GM21529 (cell line): ENCODE measurements at regions not wholly inside any gene's neighbourhood (a gene's known extent, or its start where the extent isn't known, plus 50 kb on each side); places are given as distances from the start of the nearest gene placed in this dataset.

ENCODE experiments used
- ATAC-seq: cut with Tn5 transposase; IDR thresholded peaks from one replicate; pipeline ENCODE4 v1.9.1; 2021; ENCODE audit not compliant: unreplicated experiment

GRCh38 chr7:15867441-15867840, 181.0 kb upstream of the MEOX2 start:
- no peak for ATAC-seq

- no peak for ATAC-seq
These were observed 180.3 kb upstream of the MEOX2 start for GRCh38 chr7:15866753-15867152.

DNA sequence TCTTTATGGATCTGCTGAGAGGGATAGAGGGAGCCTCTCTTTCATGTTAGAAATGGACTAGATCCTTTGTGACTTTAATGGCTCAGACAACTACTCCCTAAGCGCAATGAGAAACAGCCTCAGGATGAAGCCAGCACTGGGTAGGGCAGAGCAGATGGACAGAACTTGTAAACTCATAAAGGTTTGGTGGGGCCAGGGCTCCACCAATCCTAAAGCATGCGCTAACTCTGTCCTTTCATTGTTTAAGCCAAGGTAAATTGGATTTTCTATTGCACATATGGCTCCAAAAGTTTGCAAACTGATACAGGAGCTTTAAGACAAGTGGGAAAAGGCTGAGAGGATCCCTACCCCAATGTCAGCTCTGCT, 178.1 kb upstream of the MEOX2 start:
- ATAC-seq, result no peak

DNA sequence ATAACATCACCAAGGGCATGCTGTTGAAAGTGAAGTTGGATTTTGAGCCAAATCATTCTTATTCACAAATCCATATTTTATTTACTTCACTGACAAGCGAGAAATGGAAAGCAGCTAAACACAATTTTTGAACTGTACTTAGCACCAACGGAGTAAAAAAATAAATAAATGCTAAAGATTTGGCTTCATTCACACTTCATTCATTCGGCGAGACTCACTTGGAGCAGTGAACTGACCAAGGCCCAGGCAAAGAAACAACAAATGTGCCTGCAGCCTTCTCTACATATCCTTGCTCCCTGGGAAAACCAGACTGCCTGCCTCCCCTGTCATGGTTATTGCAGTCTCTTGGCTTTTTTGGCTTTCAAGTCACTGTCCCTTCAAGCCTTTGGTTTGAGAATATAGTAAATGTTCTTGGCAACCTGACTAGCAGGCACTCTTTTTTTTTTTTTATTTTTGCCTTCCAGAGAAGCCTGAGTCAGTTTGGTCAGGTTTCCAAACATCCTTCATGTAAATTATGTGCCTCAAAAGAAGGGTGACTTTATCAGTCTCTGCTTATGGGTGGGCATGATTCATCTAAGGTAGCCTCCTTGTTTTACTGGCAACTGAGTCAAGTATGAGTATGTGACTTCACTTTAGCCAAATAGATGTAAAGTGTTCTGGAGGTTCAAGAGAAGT, 177.6 kb upstream of the MEOX2 start:
- no peak for ATAC-seq

- ATAC-seq, result no peak
These were observed 176.3 kb upstream of the MEOX2 start for GRCh38 chr7:15862781-15863165.

DNA sequence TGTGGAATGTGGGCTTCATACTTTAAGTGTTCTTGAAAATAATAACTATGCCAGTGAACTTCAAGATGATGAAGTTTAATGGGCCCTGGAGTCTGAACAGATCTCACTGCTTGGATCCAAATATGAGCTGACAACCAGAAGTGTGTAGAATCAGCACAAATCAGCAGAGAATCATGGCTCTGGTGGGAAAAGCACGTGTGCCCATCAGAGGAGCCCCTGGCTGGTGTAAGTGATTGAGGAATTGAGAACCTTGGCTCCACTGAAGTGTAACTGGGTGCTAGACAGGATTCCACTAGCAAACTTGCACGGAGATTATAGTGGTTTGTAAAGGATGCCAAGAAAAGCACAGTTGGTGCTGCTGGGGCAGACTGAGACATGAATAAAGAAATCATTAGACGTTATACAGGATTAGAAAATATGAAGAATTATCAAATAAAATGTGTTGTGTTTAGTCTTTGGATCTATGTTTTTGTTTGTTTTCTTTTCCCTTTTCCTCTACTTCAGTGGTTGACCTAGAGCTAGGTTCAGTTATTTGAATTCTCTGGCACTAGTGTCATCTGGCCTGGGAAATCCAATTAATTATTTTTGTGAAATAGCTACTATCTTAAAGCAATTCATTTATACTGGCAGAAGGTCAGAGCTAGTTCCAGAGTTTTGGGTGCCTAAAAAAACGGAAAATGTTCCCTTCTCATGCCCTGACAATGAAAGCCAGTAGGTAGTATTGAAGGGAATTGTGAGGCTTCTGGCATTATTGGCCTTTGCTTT, 175.7 kb upstream of the MEOX2 start:
- ATAC-seq, result no peak

DNA sequence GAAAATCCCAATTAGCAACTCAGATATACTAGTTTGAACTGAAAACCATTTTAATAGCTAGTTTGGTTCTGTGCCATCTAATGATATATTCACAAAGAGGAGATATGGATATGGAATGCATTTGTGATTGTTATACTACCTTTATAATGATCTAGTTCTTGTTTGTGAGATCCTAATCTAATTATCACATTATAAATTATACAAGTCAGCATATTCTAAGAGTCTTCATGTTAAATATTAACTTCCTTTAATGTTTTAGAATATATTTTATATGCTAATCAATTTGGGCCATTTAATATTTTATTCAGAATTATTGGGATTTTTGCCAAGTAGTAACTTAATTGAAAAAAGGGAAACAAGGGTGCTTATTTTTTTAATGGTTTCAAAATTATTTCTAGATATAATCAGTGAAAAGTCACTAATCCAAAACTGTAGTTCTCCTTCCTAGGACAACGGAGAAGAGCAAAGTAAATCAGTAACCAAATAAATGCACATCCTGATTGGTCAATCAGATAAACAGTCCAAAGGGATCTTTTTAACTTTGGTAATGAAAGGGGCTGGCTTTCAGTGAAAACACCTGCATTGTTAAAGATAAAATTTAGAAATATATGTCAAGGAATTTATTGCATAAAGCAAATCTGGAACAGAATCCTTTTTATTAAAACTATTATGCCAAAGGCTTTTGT, 173.9 kb upstream of the MEOX2 start:
- ATAC-seq, result no peak

DNA sequence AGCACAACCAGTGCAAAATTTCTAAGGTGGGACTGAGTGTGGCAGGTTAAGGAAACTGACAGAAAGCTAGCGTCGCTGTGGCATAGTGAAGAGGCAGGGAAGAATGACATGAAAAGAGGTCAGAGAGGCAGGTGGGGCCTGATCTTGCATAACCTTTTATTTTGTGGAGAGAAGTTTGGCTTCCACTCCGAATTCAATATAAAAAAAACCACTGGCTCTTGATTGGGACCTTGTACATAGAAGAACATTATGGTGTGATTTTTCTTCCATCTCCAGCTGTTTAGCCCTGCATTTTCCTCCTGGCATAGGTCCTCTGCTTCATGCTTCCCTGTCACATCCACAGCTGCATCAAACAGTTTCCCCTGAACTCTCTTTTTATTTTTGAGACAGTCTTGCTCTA, 170.5 kb upstream of the MEOX2 start:
- ATAC-seq, result no peak

DNA sequence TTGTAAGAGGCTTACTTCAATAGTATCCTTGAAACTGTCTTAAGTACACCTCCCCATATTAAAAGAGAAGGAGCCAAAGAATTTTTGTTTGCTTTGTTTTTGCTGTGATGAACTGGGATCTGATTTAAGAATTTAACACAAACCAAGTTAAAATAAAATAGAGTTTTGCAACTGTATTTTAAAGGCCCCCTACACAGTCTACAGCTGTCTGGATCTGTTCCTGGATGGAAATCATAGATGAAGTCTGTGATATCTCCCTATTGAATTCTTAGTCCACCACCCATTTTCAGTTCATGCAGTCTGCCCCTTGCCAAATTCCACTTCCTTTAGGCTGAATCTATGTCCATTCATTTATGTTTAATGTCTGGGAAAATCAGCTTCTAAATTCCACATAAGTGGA, 169.8 kb upstream of the MEOX2 start:
- ATAC-seq, result no peak

DNA sequence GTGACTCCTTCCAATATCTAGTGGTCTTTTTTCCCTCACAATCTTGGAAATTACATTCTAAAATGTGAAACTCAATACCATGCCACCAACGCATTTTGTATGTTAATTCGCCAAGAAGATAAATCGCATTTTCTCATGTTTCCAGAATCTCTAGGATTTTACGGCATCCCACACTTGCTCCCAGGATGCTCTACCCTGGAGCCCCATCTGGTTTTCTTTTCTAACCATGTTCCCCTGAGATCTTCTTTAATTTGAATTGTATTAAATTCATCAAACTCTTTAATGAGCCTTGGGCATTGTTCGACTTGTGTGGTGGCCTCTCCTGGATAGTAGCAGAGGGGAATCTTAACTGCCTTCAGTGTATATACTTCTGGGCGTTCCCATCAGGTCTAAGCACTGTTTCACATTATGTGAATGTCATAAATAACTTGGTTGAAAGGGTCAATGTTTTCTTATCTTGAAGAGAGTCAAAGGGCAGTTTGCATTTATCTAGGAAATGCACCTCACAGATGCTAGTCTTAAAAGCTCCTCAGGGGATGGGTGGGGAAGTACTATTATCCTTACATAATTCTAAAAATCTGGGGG, 169.1 kb upstream of the MEOX2 start:
- no peak for ATAC-seq

GRCh38 chr7:15854841-15855524, 168.5 kb upstream of the MEOX2 start:
- no peak for ATAC-seq

GRCh38 chr7:15853832-15854470, 167.5 kb upstream of the MEOX2 start:
- ATAC-seq, result no peak

DNA sequence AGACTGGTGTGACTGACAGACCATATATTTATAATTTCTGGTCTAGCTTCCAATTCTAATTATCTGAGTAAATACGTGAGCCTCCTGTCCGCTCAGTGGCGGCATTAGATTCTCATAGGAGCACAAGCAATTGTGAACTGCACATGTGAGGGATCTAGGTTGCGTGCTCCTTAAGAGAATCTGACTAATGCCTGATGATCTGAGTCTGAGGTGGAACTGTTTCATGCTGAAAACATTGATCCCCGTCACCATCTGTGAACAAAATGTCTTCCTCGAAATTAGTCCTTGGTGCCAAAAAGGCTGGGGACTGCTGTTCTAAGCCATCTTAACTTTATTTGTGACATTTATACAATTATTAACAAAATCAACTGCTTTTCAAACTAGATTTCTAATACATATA, 164.7 kb upstream of the MEOX2 start:
- no peak for ATAC-seq

DNA sequence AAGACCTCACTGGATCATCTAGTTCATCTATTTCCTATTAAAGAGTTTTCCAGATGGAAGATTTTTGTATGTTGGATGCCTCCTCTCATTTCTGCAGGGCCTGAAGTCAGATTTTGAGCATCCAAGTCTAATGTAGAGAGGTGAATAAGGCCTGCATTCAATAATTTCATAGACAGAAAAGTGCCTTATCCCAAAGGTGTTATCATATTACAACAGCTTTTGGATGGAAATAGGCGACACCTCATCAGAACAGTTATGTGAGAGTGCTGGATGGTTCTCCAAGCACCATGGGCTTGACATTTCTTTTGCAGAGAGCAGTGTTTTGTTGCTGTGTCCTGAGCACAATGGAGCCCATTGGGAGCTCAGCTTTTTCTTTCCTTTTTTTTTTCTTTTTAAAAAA, 162.4 kb upstream of the MEOX2 start:
- ATAC-seq, result no peak

DNA sequence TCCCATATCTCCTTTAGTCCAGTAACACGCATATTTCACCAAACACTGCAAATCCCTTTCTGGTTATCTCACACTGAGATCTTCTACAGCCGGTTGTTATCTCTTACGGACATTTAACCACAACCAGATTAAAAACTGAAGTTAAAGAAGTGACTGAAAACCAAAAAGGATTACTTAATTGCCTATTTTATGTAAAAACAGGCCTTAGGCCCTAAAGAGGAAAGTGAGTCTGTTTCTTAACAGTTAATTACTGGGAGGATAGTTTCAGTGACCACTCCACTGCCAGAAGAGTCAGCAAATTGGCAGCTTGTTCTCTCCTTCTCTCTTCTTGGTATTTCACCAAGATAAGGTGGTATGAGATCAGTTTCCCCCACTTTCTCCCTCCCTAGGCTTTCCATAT, 161.9 kb upstream of the MEOX2 start:
- ATAC-seq, result no peak

DNA sequence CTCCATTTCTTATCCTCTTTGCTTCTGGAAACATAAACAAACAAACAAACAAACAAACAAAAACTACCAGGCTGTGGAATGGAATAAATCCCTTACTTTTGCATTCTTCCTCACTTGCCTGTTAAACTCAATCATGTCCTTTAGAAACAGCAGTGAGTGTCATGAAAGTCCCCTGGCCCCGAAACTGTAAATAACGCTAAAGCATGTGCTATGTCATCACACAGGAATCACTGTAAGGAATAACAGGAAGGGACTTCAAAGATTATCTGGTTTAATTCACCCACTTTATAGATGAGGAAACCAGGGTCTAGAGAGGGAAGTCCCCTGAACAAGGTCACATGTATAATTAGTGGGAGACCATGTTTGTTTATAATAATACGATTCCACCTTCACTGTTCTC, 159.4 kb upstream of the MEOX2 start:
- ATAC-seq, result no peak

GRCh38 chr7:15845461-15845860, 159.0 kb upstream of the MEOX2 start:
- ATAC-seq, result no peak

DNA sequence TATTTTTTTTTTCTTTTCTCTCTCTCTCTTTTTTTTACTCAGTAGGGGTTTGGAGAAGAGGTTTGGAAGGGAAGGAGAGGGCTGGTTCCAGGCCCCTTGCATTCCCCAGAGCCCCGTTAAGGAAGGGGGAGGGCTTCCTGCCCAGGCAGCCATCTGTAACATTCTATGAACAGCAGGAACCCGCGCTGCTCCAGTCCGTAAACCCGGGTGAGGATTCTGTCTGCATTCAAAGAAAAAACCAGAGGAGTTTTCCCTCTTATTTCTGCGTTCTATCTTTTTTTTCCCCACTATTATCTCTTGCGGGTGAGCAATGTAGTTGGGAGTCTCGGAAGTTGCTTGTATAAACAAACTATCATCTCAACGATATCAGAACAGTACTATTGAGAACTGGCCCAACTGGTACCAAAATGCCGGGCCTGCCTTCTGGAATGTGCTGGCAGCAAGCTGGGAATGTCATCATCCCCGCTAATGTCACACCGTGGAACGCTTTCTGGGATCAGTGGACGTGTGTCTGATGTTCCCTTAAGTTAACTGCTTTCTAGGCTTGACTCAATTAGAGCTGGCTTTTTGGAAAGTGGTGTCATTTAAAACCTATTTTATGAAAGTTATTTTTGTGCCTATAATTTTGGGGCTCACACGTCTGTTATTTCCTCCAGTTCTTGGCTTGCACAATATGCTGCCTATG, 153.1 kb upstream of the MEOX2 start:
- no peak for ATAC-seq

- ATAC-seq, result no peak
These were observed 151.8 kb upstream of the MEOX2 start for GRCh38 chr7:15838265-15838664.

DNA sequence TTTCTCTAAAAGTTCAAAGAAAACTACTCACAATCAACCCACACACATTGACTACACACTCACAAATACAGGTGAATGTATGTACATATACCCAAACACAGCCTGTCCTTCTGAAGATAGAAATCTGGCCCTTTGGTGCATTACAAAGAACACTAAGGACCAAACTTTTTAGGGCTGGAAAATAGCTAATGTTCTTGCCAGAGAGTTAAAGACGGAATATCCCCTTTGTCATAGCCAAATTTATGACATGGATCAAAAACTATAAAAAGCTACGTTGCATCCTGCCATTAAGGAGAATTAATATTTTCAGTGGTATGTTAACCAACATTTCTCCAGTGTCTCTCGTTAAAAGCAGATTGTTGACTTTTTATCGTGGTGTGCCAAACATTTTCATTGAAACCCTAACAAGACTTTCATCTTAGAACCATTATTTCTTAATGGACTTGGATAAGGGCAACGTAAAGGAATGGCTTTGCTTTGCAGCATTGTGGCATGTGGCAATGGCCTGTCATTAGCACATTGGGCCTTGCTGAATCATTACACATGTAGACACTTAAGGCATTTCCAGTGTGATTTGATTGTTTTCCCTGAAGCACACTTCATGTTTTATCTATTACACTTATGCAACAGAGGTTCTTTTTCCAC, 150.9 kb upstream of the MEOX2 start:
- ATAC-seq, result no peak
